Hippocampal formation (tissue), 2 donors: ENCODE measurements at regions not wholly inside any gene's neighbourhood (a gene's known extent, or its start where the extent isn't known, plus 50 kb on each side); places are given as distances from the start of the nearest gene placed in this dataset.

ENCODE experiments used
- DNase-seq, 2 donors: peaks; one replicate each; lab custom pipeline; 2025; lab: John Stamatoyannopoulos, UW

GRCh38 chr11:70824605-70825245 is 426.4 kb downstream of the CTTN start:
- DNase-seq: no peak

GRCh38 chr11:70825893-70826540 is 426.4 kb downstream of the SHANK2 start:
- DNase-seq: no peak

DNA sequence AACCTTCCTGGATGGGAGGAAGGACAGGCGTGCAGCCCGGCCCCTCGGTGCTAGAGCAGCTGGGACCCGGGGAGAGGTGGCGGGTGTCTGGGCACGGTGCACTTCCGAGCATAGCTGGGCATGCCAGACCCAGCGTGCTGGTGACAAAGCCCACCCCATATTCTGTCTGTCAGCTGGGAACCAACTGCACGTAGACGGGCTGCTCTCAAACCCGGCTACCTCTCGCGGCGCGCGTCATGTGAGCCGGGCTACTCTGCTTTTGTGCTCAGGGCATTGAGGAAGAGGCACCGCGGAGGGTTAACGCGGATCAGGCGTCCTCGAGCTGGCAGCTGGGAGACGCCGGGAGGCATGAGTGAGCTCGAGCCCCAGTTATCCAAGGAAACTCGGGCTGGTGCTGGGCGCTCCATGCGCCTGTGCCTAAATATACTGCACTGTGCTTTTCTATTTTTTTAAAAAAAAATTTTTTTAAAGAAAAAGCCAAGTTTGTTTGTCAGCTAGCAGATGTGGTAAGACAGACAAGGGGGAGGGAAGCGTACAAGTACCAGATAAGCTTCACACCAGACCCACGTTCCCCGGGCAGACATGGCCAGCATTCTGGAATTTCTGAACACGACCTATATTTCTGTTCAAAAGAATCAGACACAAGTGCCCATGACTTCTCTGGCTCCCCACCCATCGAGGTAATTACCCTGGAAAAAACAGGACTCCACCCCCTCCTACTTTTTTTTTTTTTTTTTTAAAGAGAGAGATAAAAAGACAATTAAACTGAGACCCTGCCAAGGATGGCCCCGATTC is 425.6 kb downstream of the SHANK2 start:
- DNase-seq: peak in 1 of 2 donors; percentile 43

GRCh38 chr11:70828593-70829082 is 423.7 kb downstream of the SHANK2 start:
- DNase-seq: no peak

DNA sequence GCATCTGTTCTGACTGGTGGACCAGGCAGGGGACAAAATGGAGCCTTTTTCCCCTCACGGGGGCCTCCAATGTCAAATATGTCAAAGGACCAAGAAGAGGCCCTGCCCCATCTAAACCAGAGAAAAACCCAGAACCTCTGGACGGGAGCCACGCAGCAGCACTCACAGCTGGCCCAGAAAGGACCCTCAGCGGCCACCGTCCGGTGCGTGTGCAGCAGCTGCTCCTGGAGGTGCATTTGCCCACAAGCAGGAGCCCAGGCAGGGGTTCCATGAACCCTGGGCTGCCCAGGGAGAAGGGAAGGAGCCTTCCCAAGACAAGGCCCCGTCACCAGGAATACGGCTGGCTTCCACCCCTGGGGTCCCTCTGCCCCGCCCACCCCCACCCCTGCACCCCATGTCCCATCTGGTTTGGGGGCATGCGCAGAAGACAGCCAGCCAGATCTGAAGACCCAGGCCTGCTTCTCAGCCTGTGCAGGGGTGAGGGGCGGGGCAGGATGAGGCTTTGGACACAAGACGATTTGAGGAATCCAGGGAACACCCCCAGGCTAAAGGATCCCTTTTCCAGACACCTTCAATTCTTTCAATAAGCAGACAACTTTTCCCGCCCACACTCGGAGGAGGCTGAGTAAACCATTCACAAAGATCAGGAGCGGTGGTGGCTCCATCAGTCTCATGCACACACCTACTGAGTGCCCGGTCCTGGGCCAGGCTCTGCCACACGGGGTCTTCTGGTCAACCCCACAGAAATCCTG is 423.1 kb downstream of the SHANK2 start:
- DNase-seq: no peak

- DNase-seq: no peak
Measured at GRCh38 chr11:70829886-70830272, 422.5 kb downstream of the SHANK2 start.

DNA sequence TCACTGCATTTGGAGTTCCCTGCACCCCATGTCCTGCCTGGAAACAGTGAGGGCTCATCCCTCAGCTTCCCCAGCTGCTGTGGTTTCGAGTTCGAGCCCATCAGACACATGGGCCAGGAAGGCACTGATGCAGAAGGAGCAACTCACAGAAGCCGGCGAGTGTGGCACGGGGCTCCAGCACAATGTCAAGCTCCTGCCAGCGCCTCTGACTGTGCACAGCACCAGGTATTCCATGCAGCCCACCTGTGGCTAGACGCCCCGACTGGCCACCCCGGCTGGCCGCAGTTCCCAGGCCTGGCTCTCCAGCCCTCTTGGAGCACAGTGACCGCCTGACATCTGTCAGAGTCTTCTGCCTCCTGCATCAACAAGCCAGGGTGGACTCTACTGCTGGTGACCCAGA is 419.4 kb downstream of the SHANK2 start:
- DNase-seq: no peak

- DNase-seq: no peak
Measured at GRCh38 chr11:70833554-70833953, 418.8 kb downstream of the SHANK2 start.

GRCh38 chr11:70834277-70834940 is 418.0 kb downstream of the SHANK2 start:
- no peak for DNase-seq

DNA sequence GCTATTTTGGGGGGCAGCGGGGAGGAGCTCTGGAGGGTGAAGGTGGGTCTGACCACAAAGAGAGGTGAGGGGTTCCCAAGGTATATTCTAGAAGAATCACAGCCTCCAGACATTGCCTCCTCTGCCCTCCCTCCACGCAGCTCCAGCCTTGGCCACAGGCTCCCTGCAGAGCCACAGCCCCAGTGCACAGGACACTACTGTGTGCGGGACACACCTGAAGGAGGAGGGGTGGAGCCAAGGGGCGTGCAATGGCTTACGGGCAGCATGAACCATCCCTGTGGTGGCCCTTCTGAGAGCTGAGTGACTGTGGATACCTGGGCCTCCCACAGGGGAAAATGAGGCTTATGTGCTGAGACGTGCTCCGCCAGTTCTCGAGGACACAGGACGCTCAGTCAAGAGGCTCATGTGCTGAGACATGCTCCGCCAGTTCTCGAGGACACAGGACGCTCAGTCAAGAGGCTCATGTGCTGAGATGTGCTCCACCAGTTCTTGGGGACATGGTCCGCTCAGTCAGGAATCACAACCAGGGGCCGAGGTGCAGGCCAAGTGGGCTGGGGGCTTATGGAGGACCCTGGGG is 417.3 kb downstream of the SHANK2 start:
- no peak for DNase-seq

DNA sequence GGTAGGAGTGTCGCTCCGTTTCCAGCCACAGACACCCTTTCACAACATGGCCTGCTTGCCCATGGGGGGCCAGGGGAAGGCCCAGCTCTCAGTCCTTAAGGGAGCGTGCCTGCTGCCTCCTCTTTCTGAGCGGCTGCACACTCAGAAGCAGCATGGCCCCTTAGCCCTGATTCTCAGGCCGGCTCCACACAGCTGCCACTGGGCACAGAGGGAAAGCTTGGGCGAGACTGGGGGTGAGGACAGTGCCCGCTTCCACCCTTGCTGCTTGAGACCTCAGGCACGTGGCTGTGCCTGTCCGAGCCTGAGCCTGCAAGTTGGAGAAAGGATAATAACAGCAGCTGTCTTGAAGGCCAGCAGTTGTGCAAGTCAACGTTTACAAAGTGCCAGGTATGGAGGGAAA is 416.3 kb downstream of the SHANK2 start:
- DNase-seq: no peak

- DNase-seq: no peak
Measured at GRCh38 chr11:70838198-70838597, 414.2 kb downstream of the SHANK2 start.

GRCh38 chr11:70839851-70840250 is 412.5 kb downstream of the SHANK2 start:
- no peak for DNase-seq

GRCh38 chr11:70841264-70841663 is 411.1 kb downstream of the SHANK2 start:
- DNase-seq: no peak

DNA sequence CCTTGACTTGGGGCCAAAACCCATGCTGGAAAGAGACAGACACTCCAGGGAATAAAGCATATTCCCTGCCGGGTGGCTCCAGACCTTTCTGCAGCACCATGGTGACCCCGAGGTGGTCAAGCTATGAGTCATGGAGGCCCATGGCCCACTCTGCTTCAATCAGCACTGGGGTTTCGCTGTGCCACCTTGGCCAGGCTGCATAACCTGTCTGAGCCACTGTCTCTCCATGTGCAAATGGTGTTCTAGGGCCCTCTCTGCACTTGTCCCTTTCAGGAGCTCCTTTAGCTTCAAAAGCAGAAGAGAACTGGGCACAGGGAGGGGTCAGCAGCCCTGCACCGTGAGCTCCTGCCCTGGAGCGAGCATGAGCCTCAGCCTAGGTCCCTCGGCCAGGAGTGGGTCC is 410.1 kb downstream of the SHANK2 start:
- DNase-seq: no peak

- no peak for DNase-seq
Measured at GRCh38 chr11:70842701-70843100, 409.7 kb downstream of the SHANK2 start.

DNA sequence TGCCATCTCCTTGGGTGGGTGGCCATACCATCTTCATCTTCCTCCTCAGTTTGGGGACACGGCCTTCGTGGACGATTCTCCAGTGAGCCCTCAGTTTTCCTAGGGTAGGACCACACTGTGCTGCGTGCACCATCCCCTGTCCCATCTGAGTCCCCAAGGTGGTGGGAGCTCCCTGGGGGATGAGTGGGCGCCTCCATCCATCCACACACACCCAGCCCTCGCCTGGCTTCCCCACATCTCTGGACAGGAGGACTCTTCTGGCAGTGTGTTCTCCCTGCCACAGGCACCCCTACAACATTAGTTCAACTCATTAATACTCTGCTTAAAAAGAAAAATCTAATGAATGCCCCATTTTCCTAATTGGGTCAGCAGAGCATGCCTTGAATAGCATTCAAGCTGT is 408.5 kb downstream of the SHANK2 start:
- no peak for DNase-seq

DNA sequence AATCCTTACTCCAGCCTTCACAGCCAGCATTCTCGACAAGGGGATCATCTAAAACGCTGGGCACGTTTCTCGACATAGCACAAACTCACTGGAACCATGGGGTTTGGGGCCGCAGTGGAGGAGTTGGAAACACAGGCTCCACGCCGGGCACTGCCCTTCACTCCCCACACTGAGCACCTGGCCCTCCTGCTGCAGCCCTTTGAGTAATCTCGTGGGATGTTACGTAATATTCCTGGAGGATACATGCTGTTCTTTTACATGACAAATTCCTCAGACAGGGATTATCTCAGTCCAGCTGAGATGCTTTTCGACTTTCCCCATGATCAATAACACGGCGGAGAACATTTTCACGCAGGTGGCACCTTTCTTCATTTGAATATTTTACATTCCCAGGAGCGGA is 408.0 kb downstream of the SHANK2 start:
- no peak for DNase-seq

- DNase-seq: no peak
Measured at GRCh38 chr11:70845591-70846041, 406.8 kb downstream of the SHANK2 start.

DNA sequence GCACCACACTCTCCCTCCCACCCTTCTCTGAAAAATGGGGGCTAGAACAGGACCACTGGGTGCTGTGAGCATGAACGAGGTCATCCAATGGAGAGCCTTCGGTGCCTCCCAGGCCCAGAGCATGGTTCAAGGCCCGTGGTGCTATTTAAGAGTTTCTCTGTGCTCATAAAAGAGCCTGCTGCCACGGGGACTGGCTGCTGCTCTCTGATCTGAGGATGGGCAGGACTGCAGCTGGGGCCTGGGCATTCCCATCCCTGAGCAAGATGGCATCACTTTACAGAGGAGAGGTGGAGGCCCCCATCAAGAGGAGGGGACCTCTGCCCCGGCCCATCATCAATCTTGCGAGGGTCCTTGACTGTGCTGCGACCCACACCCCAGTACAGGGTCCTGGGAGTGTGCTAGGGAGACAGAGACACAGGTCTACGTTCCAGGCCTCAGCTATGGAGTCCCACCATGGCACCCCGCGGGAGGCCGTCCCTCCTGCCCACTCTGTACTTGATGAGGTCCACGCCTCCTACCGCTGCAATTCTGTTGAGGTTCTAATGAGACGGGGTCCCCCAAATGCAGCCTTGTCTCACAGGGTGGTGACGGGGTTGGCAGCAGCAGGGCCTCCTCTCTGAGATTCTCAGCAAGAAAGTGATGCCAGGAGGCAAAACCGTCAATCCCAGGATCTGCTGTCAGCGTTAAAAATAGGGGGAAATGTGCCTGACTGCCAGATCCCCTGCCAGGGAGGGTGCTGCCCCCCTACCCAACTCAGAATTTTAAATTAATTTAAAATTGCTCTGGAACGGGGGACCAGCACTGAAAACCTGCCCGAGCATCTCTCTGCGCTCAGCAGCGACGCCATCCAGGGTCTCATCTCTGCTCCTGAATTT is 405.4 kb downstream of the SHANK2 start:
- DNase-seq: no peak
